HG02943 (cell line): ENCODE measurements at regions not wholly inside any gene's neighbourhood (a gene's known extent, or its start where the extent isn't known, plus 50 kb on each side); places are given as distances from the start of the nearest gene placed in this dataset.
A peak's percentile ranks its signal among the peaks of the same experiment; 100 is the strongest.

Experiments
- ATAC-seq: cut with Tn5 transposase; IDR thresholded peaks from one replicate; pipeline ENCODE4 v1.9.1; 2021; ENCODE audit warnings: mild to moderate bottlenecking, low read depth, moderate library complexity; ENCODE audit not compliant: unreplicated experiment

GRCh38 chr15:31847961-31848360 lies 182.4 kb upstream of the CHRNA7 start:
- no peak for ATAC-seq

- no peak for ATAC-seq
These were observed 181.7 kb upstream of the CHRNA7 start for GRCh38 chr15:31848621-31849020.

- no peak for ATAC-seq
These were observed 177.1 kb upstream of the CHRNA7 start for GRCh38 chr15:31852933-31853799.

GRCh38 chr15:31856581-31856980 lies 173.7 kb upstream of the CHRNA7 start:
- ATAC-seq, result no peak

DNA sequence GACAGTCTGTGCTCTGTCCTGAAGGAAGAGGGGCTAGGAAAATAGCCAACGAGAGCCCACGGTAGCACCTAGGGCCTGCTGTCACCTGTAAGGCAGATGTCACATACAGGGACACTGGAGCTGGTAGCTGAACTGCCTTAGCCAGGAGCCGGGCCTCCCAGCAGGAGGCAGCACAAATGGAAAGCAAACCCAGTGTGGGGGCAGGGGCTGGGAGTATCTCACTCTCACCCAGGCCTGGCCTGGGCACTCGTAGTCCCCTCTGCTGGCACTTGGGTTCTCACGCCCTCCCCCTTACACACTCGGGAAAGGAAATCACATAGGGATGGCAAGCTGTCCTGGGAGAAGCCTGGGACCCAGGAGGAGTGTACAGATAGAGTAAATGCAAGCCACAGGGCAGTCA lies 173.1 kb upstream of the CHRNA7 start:
- ATAC-seq, result no peak

DNA sequence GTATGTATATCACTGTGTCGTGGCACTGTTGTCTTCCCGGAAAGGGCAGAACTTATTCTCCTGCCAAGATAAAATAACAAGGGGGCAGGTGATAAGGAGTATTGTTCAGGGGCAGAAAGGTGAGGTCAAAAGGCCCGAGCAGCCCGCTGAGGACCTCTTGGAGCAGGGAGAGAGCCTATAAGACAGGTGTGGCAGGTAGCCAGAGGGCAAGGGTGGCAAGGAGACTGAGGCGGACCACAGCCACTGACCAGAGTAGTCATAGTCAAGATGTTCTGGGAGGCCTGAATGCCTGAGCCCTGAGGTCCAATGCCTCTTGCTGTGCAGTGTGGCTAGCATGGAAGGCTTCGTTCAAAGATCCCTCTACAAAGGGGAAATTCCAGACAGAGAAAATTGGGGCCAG lies 172.3 kb upstream of the CHRNA7 start:
- ATAC-seq, result no peak

- ATAC-seq, result no peak
These were observed 164.1 kb upstream of the CHRNA7 start for GRCh38 chr15:31866248-31866647.

DNA sequence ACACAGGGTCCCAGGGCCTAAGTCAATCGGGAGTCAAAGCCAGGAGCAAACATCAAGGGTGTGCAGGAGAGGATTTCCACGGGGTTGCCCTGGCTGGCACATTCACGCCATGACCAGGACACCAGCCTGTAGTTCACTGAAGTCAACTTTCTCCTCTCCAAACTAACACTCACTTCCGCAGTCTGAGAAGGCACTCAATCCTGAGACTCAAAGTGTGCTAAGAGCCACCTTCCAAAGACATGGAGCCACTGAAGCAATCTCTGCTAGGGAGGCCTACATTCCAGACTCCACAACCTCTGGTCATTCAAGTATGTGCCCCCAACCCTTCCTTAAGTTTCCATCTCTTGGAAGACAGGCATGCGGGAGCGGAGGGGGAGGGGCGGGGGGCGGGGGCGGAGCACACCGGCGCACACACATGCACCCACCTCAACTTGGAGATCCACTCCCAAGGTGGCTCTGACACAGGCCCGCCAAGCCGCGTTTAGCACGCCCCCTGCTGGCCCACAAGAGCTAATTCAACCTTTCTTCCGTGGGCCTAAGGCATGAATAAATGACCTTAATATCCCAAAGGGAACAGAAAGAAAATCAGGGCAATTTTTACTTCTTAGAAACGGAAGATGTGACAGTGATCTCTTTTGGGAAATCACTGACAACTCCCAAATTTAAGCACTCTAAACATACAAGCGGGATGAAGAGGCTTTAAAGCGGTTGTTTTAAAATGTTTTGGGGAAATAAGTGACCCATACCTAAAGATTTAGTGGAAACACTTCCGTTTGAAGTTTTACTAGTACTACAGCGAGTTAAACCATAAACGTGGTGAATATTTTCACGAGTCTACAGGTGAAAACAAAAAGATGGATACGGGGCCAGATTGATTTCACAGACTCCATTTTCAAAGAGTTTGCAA lies 162.5 kb upstream of the CHRNA7 start:
- ATAC-seq, result no peak

DNA sequence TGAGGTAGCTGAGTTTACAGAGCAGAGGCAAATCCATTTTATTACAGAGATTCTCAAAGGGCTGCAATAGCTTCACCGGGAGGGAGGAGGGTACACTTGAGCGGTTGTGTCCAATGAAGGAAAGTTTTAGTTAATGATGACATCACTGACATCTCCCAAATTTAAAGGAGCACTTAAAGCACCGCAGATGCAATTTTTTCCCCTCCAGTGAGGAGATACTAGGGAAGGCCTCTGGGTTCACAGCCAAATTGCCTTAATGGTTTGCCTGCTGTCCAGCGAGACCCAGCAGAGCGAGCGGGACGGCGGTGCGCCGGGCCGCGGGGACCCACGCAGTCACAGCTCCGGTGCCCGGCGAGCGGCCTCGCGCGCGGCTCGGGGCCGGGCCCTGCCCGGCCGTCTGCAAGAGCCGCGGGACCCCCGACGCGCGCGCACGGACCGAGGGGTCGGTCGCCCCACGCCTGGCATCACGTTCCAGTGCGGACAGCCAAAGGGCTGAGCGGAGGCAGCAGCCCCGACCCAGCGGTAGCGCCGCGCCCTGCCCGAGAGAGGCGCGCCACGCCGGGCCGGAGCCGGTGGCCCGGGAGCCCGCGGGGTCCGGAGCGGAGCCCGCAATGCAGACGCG lies 160.5 kb upstream of the CHRNA7 start:
- no peak for ATAC-seq

DNA sequence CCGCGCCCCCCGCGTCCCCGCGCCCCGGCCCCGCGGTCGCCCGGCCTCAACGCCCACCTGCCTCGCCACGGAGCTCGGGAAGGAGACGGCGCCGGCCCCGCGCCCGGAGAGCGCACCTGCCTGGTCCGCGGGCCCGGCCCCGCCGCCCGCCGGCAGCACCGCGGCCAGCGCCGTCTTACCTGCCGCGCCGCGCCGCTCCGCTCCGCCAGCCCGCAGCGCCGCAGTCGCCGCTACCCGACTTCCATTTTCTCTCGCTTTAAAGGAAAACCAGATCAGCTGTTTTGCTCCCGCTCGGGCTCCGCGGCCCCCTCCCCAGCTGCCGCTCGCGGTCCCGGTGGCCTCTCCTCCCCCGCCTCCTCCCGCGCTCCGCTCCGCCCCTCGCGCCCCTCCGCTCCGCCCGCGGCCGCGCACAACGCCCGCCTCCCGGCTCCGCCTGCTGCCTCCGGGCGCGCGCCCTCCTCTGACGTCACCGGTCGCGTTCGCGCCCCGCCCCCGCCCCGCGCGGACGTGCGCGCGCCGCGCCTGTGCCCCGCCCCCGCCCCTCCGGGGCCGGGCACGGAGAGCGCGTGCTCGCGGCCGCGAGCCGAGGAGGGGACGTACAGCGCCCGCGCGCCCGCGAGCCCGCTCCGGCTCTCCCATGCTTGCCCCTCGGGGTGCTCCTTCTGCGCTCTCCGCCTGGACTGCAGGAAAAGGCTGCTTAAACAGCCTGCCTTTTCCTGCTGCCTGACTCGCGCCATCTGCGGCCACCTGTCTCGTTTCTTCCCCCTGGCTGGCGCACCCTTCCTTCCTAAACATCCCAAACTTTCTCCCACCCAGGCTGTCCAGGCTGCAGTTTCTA lies 159.8 kb upstream of the CHRNA7 start, which contains the start of gene OTUD7A:
TSS of gene OTUD7A (minus strand) at position 346 of the 838 bp plus-strand sequence.
- ATAC-seq, result peak; percentile 92

- ATAC-seq, result no peak
These were observed 159.0 kb upstream of the CHRNA7 start for GRCh38 chr15:31871166-31871886.

- no peak for ATAC-seq
These were observed 158.4 kb upstream of the CHRNA7 start for GRCh38 chr15:31871887-31872281.

DNA sequence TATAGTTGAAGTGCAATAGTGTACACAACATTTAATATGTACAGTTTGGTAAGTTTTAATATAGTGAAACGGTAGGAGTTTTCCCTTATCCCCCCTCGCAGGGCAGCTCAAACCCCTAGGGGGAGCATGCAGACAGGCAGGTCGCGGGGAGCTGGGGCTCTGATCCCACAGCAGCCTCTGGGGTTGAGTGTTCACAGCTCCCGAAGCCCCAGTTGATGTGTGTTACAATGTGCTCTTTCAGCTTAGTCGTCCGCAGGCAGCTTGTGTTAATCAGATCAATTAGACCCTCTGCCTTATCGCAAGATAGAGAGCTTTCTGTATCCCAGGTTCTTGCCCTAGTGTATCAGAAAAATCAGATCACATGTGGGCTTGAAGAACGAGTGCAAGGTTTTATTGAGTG lies 143.1 kb upstream of the CHRNA7 start:
- no peak for ATAC-seq

GRCh38 chr15:31892513-31892912 lies 137.8 kb upstream of the CHRNA7 start:
- ATAC-seq, result no peak

DNA sequence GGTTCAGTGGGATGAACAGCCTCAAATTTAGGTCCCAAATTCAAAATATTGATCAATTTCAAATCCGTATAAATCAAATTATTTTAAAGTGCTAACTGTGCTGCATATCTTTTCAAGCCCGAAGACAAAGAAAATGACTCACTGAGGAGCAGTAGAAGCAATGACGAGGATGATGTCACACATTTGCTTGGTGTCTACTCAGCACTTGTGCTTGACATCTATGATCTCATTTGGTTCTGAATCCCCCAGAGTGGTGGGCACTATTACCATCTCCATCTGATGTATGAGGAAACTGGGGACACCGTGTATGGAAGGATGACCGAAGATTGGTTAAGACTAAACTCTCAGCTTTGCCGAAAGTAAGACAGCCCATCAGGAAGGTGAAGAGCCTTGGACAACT lies 136.5 kb upstream of the CHRNA7 start:
- ATAC-seq, result no peak

- no peak for ATAC-seq
These were observed 132.6 kb upstream of the CHRNA7 start for GRCh38 chr15:31897746-31898145.

GRCh38 chr15:31901501-31901900 lies 128.8 kb upstream of the CHRNA7 start:
- ATAC-seq, result no peak

DNA sequence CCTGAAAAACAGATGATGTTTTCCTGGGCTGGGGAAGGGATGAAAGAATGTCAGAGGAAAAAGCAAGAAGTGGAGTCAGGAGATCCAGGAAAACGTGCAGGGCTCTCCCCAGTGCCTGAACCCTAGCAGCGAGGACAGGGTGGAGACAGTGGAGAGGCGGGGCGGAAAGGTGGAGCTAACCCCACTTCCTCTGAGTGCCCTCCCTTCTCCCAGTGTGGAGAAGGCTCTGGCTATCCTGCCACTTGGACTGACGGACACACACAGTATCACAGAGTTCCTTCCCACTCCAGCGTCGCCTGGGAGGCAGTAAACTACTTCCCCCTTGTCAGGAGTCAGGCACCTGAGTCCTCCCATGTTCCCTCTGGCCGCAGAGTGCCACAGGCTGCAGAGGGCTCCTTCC lies 125.3 kb upstream of the CHRNA7 start:
- ATAC-seq, result no peak

DNA sequence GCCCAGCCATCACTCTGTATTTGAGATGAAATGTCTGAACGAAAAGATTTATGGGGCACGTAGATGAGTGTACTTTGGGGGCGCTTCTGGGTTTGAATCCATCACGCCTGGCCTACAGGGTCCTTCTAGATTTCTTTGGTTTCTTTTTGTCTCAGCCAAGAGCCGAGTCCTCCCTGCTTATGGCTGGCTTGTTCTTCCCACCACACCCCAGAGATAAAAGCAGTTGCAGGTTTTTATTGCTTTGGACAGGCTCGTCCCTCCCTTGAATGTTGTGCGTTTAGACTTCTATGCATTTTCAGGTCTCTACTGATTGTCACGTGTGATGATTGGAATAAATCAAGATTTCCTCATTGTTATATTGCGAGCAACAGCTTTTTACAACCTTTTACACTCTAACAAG lies 104.8 kb upstream of the CHRNA7 start:
- ATAC-seq, result no peak
